ENCODE measurements at regions not wholly inside any gene's neighbourhood (a gene's known extent, or its start where the extent isn't known, plus 50 kb on each side); places are given as distances from the start of the nearest gene placed in this dataset.

DNA sequence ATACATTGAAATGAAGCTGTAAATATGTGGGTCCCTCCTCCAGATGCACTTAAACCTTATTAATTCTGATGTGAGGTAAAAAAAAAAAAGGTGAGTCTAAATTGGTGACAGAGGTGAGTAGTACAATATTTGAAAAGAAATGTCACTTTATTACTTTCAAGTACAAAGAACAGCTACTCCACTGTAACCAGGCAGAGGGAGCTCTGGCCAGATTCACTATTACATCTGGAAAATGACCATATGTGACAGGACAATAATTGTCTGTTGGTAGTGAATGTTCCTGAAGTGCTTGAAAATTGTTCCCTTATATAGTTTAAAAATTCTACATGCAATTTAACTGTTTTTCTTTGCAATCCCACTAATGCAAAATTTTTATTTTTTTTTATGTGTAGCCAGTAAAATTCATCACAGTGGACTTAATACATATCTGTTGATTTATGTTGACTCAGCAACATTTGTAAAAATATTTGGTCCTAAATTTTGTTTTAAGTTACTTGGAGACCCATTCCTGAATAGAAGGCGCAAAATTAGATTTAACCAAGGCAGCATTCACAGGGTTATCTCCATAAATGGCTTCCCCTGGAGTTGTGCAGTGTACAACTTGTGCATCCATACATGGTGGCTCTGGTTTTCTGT is 231.9 kb upstream of the TBC1D5 start:
- DNase-seq = no peak

DNA sequence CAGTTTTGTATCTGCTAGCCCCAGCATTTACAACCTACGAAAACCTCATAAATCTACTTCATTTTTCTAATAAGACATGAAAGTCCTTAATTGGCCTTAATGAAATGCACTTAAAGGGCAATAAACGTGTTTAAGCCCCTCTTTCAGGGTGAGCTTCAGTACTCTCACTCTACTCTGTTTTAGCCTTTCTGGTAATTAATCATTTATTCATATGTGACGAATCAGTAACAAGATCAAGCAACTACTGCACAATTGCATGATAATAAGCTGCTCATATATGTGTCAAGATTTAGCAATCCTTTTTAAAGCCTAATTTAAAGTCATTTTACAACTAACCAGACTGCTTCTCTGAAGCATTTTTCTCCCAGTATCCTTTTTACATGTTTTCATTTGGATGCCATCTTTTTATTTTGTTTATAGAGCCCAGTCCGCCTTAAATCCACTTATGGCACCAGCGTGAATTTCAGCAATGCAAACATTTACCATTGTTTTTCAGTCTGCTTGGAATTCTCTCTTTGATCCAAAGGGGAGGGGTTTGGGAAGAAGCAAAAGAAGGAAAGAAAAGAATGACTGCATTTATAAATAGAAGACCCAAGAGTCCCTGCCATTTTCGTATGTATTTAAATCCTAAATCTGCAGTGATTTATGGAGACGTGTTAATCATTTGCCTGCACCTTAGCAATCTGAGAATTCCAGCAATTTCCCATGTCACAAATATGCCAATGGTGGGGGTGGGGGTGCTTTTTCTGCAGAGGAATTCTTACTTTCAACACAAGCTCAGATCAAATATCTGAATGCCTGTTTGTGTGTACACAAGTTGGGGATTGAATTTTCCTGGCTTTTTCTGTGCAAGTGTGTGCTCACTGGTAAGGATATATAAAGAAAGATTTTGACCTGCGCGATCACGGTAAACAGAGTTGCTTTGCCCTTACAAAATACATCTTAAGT is 230.8 kb upstream of the TBC1D5 start:
- DNase-seq = no peak

DNA sequence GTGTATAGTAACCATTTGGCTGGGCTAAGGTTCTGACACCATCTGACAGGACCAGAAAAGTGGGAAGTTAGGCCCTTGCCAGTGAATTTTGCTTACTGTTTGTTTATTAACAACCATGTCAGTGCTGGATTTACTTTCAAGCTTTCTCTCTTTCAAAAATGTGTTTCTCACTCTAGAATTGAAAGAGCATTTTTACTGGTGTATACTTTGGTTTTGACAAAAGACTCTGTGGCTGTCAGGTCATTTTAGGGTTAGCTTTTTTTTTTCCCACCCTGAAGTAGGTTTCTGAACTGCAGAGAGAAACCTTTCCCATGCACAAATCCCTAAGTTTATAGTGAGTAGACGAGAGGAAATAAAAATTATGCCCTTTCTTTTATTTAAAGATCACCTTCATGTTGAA is 230.0 kb upstream of the TBC1D5 start:
- no peak for DNase-seq

- DNase-seq = no peak
Observed at GRCh38 chr3:17972030-17972429, 229.6 kb upstream of the TBC1D5 start.

- no peak for DNase-seq
Observed at GRCh38 chr3:17969985-17970568, 227.6 kb upstream of the TBC1D5 start.

DNA sequence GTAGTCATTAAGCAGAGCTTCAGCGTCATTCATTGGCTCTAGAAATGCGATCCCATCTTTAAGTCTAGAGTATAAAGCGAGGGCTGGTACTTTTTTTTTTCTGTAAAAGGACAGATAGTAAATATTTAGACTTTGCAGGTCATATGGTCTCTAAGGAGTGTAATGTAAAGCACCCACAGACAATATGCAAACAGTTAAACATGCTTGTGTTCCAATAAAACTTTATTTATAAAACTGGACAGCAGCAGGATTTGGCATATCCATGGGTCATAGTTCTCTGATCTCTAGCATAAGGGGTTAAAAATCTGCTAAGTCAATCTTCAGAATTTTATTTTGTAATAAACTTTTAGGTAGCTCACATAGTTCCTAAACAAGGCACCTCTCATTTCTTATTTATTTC is 226.8 kb upstream of the TBC1D5 start:
- DNase-seq = no peak

- no peak for DNase-seq
Observed at GRCh38 chr3:17967953-17968607, 225.6 kb upstream of the TBC1D5 start.

DNA sequence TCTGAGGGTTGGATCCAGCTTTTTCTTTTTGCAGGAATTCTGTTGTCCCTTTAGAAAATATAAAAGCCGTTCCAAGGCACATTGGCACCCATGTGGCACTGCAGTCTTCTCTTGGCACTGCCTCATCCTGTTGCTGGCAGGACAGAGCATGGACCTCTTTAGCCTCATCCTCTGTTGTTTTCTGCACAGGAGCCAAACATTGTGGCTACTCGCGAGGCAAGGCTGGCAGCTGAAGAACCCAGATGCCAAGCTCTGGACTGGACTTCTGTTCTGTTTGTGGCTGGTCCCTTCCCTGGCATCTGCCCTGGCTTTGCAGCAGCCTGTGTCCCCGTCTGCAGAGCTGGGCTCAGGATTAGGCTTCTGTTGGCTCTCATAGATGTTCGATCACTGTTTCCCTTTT is 224.7 kb upstream of the TBC1D5 start:
- no peak for DNase-seq

DNA sequence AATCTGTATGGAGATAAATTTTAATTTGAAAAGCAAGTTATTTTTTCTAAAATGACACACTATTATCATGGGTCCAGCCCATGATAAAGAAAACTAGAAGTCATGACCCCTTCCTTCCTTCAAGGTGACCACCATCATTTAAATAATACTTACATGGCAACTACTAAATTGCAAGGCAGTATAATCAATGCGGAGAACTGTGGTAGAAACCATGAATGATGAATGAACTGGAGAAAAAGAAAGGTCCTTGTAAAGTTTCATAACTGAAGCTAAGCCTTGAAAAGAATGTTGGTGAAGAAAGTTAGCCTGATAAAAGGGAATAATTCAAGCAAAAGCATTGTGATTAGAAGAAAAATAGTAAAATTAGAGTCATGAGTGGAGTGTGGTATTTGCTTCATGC is 222.9 kb upstream of the TBC1D5 start:
- DNase-seq = no peak

DNA sequence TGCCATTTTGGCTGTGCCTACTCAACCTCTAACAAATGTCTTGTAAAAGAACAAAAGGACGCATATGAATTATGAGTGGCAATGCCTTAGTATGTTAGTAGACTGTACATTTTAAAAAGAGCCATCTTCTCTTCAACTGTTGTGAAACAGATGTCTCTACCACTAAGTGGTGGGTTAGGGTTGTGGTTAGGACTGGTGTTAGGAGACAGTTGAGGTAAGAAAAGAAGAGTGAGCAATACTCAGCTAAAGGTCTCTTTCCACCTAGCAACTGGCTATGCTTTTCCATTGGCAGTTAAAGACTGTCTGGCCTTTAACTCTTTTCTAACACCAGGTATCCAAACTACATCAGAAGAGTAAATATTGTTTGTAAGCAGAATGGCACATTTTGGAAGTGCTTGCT is 221.7 kb upstream of the TBC1D5 start:
- DNase-seq = no peak

GRCh38 chr3:17955411-17955810 is 213.0 kb upstream of the TBC1D5 start:
- DNase-seq = no peak

GRCh38 chr3:17954801-17955200 is 212.4 kb upstream of the TBC1D5 start:
- no peak for DNase-seq

- DNase-seq = no peak
Observed at GRCh38 chr3:17951241-17951640, 208.8 kb upstream of the TBC1D5 start.

GRCh38 chr3:17949101-17949500 is 206.7 kb upstream of the TBC1D5 start:
- DNase-seq = no peak

DNA sequence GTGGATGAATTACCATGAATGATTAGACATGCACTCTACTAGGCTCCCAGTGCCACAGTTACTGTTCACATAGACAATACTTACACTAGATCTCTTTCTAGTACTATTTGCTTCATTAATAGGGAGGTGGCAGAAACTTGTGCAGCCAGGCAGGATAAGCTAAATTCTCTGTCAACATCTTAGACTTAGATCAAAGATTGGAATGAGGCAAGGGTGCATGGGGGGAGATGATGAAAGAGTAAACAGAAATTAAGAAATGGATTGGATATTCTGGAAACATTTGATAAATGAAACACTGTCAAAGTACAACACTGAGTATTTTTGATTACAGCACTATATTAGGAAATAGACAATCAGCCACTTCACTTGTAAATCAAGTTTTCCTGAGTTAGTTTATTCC is 205.4 kb upstream of the TBC1D5 start:
- DNase-seq = no peak

DNA sequence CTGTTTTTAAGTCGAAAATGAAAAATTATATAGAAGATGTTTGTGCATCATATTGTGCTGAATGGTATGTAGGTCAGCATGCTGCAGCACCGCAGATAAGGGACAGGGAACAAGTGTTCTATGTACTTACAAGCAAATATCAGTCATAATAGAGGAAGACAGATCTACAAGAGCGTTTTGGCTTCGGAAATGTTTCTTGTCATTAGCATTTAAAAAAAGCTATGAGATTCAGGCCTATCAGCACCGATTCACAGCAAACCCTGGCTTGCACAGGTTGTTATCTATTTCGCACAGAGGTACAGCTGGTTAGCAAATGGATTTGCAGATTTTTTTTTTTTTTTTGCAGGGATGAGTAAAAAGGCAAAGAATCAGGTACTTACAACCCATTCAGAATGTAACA is 204.2 kb upstream of the TBC1D5 start:
- no peak for DNase-seq

- DNase-seq = no peak
Observed at GRCh38 chr3:17945799-17946399, 203.5 kb upstream of the TBC1D5 start.

GRCh38 chr3:17945018-17945798 is 202.8 kb upstream of the TBC1D5 start:
- DNase-seq = no peak

DNA sequence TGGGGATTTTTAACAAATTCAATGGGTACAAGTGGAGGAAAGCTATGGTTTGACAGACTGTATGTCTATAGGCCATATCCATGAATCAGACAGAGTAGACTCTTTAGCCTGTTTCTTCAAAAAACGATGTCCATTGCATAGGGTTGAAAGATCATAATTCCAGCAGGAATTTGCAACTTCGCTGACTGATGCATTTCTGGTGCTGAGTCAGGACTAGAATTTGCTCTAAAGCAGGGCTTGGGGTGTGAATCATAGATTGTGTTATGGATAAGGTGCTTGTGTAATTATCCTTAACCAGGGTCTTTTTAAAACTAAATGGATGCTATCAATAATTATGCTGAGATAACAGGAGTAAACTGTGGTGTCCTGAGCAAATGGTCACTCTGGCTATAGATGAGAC is 200.4 kb upstream of the TBC1D5 start:
- no peak for DNase-seq

GRCh38 chr3:17941766-17942165 is 199.3 kb upstream of the TBC1D5 start:
- no peak for DNase-seq

DNA sequence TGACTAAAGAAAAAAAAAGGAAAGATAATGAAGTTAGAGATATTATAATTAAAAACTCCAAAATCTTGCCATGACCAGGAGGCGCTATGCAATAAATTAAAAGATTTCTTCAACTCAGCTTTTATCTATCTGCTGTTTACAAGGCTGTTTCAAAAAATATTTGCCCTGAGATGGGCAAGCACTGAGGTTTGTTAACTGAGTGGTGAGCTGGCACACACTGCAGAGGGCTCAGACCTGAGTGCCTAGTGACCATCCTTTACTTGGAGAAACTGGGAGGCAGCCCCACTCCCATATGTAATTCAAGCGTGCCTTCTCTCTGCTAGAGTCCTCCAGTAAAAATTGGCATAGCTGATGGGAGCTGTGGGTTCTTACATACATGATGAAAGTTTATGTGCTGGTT is 198.7 kb upstream of the TBC1D5 start:
- no peak for DNase-seq

DNA sequence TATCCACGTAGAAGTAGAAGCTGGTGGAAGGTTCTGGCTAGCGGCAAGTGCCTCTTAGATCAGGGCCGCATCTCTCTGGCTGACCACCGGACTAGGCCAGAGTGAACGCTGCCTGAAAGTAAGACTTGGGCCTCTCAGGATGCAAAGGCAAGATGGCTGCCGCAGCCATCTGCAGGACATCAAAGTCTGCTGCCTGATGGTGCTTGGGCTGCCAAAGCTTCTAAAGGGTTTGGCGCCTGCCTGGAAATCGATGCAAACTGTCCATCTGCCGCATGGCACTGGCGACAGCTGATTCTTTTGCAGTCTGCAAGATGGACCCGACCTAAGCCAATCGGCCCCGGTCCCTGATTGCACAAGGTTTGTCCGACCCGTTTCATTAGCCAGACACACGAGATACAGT is 196.7 kb upstream of the TBC1D5 start:
- no peak for DNase-seq
